ENCODE measurements at regions not wholly inside any gene's neighbourhood (a gene's known extent, or its start where the extent isn't known, plus 50 kb on each side); places are given as distances from the start of the nearest gene placed in this dataset.

GRCh38 chr18:62629031-62629430, 86.3 kb upstream of the PHLPP1 start:
- TF ChIP-seq GABPA (IDR thresholded peaks at IDR 0.05; ENCODE audit: low read depth) (no peak), POLR2AphosphoS5 (IDR thresholded peaks at IDR 0.05; ENCODE audit: low read depth) (no peak), SPI1 (IDR thresholded peaks at IDR 0.05; ENCODE audit: borderline replicate concordance, low read depth) (no peak)
- TF ChIP-seq, protein P1, sequence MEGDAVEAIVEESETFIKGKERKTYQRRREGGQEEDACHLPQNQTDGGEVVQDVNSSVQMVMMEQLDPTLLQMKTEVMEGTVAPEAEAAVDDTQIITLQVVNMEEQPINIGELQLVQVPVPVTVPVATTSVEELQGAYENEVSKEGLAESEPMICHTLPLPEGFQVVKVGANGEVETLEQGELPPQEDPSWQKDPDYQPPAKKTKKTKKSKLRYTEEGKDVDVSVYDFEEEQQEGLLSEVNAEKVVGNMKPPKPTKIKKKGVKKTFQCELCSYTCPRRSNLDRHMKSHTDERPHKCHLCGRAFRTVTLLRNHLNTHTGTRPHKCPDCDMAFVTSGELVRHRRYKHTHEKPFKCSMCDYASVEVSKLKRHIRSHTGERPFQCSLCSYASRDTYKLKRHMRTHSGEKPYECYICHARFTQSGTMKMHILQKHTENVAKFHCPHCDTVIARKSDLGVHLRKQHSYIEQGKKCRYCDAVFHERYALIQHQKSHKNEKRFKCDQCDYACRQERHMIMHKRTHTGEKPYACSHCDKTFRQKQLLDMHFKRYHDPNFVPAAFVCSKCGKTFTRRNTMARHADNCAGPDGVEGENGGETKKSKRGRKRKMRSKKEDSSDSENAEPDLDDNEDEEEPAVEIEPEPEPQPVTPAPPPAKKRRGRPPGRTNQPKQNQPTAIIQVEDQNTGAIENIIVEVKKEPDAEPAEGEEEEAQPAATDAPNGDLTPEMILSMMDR (IDR thresholded peaks at IDR 0.05; ENCODE audit: insufficient read depth, low read length): no peak
- TF ChIP-seq, protein P2, sequence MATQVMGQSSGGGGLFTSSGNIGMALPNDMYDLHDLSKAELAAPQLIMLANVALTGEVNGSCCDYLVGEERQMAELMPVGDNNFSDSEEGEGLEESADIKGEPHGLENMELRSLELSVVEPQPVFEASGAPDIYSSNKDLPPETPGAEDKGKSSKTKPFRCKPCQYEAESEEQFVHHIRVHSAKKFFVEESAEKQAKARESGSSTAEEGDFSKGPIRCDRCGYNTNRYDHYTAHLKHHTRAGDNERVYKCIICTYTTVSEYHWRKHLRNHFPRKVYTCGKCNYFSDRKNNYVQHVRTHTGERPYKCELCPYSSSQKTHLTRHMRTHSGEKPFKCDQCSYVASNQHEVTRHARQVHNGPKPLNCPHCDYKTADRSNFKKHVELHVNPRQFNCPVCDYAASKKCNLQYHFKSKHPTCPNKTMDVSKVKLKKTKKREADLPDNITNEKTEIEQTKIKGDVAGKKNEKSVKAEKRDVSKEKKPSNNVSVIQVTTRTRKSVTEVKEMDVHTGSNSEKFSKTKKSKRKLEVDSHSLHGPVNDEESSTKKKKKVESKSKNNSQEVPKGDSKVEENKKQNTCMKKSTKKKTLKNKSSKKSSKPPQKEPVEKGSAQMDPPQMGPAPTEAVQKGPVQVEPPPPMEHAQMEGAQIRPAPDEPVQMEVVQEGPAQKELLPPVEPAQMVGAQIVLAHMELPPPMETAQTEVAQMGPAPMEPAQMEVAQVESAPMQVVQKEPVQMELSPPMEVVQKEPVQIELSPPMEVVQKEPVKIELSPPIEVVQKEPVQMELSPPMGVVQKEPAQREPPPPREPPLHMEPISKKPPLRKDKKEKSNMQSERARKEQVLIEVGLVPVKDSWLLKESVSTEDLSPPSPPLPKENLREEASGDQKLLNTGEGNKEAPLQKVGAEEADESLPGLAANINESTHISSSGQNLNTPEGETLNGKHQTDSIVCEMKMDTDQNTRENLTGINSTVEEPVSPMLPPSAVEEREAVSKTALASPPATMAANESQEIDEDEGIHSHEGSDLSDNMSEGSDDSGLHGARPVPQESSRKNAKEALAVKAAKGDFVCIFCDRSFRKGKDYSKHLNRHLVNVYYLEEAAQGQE (IDR thresholded peaks at IDR 0.05; ENCODE audit: insufficient replicate concordance, low read depth): no peak
- Histone ChIP-seq H3K27me3 (ENCODE audit: insufficient read depth, poor library complexity, severe bottlenecking) (no peaks in the 10 kb centered on the region), H3K4me3 (replicated peaks; ENCODE audit: insufficient read depth, low read length) (no peak overlapping the region), H3K27ac (replicated peaks) (no peak overlapping the region)
- no peak for DNase-seq (ENCODE audit: low read depth in 1 of 2, low spot score in 1 of 2)

DNA sequence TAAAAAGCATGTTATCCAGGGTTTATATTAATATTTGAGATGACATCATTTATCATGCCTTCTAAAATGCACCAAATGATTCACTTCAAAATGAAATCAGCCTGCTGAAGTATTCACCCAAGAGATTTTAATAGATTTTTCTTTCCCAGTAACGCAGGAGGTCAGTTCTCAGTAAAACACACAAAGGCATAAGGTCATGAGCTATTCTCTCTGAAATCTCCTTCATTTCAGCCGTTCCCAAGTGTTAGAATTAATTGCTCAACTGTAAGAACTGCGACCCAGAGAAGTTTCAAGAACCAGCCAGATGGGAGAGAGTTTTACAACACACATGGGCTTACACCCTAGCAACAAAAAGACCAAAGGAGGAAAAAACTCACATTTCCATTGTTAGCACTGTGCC, 84.2 kb upstream of the PHLPP1 start:
- Histone ChIP-seq H3K27ac (replicated peaks) (no peak overlapping the region), H3K4me3 (replicated peaks; ENCODE audit: insufficient read depth, low read length) (no peak overlapping the region), H3K27me3 (ENCODE audit: insufficient read depth, poor library complexity, severe bottlenecking) (no peaks in the 10 kb centered on the region)
- TF ChIP-seq POLR2AphosphoS5 (IDR thresholded peaks at IDR 0.05; ENCODE audit: low read depth) (no peak), SPI1 (IDR thresholded peaks at IDR 0.05; ENCODE audit: borderline replicate concordance, low read depth) (no peak), GABPA (IDR thresholded peaks at IDR 0.05; ENCODE audit: low read depth) (no peak)
- TF ChIP-seq, protein P2 (IDR thresholded peaks at IDR 0.05; ENCODE audit: insufficient replicate concordance, low read depth): no peak
- TF ChIP-seq, protein P1 (IDR thresholded peaks at IDR 0.05; ENCODE audit: insufficient read depth, low read length): no peak
- DNase-seq (ENCODE audit: low read depth in 1 of 2, low spot score in 1 of 2): no peak

DNA sequence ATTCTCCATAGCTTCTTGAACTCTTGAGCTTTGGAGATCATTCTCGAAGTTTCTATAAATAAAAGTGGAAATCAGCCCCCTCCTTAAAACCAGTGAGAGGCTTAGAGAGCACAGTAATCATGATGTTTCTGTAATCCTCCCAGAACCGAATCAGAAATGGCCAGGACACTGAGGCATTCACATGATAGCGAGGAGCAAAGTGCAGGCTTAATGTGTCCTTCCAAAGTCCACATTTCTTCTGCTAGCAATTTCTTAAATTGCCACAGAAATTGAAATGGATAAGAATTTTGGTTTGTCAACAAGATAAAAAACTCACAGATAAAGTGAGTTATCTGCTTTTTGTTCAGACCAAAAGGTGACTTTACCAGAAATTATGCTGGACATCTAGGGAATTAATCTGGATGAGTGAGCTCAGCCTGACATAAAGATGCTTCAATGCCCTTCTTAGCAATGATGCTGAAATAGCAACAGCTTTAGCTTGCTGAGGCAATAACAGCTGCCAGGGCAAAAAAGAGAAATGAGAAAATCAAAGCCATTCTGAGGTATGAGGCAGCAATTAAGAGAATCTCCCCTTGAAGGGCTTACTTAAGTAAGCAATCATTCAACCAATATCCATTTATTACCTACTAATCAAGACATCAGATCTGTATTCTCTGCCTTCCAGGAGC, 82.4 kb upstream of the PHLPP1 start:
- Histone ChIP-seq H3K27ac (replicated peaks) (no peak overlapping the region), H3K4me3 (replicated peaks; ENCODE audit: insufficient read depth, low read length) (no peak overlapping the region), H3K27me3 (ENCODE audit: insufficient read depth, poor library complexity, severe bottlenecking) (no peaks in the 10 kb centered on the region)
- DNase-seq (ENCODE audit: low read depth in 1 of 2, low spot score in 1 of 2): no peak
- TF ChIP-seq POLR2AphosphoS5 (IDR thresholded peaks at IDR 0.05; ENCODE audit: low read depth) (no peak), GABPA (IDR thresholded peaks at IDR 0.05; ENCODE audit: low read depth) (no peak), SPI1 (IDR thresholded peaks at IDR 0.05; ENCODE audit: borderline replicate concordance, low read depth) (no peak)
- TF ChIP-seq, protein P2 (IDR thresholded peaks at IDR 0.05; ENCODE audit: insufficient replicate concordance, low read depth): no peak
- TF ChIP-seq, protein P1 (IDR thresholded peaks at IDR 0.05; ENCODE audit: insufficient read depth, low read length): no peak

Data from HL-60 (cell line).